ENCODE measurements at regions not wholly inside any gene's neighbourhood (a gene's known extent, or its start where the extent isn't known, plus 50 kb on each side); places are given as distances from the start of the nearest gene placed in this dataset.

GRCh38 chr6:95946906-95947305 is 68.9 kb upstream of the FUT9 start:
- peaks cover 0 to 4% of the 10 kb centered on the region in 2 donors for H3K9me3 Mint-ChIP-seq
- H3K4me1 Mint-ChIP-seq (ENCODE audit: low read depth in 2 of 2): no peaks in the 10 kb centered on the region
- DNase-seq (no peak), ATAC-seq (replicated peaks) (no peak)
- H3K27ac Mint-ChIP-seq: no peak overlapping the region
- H3K4me3 Mint-ChIP-seq: no peak overlapping the region
- H3K36me3 Mint-ChIP-seq (ENCODE audit: insufficient read depth): no peaks in the 10 kb centered on the region
- no peaks in the 10 kb centered on the region for H3K27me3 Mint-ChIP-seq

GRCh38 chr6:95948324-95948723 is 67.5 kb upstream of the FUT9 start:
- Mint-ChIP-seq H3K27ac (no peak overlapping the region), H3K4me3 (no peak overlapping the region), H3K36me3 (ENCODE audit: insufficient read depth) (no peaks in the 10 kb centered on the region), H3K9me3 (peaks cover 0 to 4% of the 10 kb centered on the region in 2 donors), H3K27me3 (no peaks in the 10 kb centered on the region), H3K4me1 (ENCODE audit: low read depth in 2 of 2) (no peaks in the 10 kb centered on the region)
- ATAC-seq (replicated peaks) (no peak), DNase-seq (no peak)

GRCh38 chr6:95949985-95950384 is 65.8 kb upstream of the FUT9 start:
- no peaks in the 10 kb centered on the region for H3K36me3 Mint-ChIP-seq (ENCODE audit: insufficient read depth)
- peaks cover 0 to 4% of the 10 kb centered on the region in 2 donors for H3K9me3 Mint-ChIP-seq
- no peak for DNase-seq
- no peaks in the 10 kb centered on the region for H3K27me3 Mint-ChIP-seq
- no peak overlapping the region for H3K27ac Mint-ChIP-seq
- H3K4me1 Mint-ChIP-seq (ENCODE audit: low read depth in 2 of 2): no peaks in the 10 kb centered on the region
- H3K4me3 Mint-ChIP-seq: no peak overlapping the region
- ATAC-seq (replicated peaks): no peak

DNA sequence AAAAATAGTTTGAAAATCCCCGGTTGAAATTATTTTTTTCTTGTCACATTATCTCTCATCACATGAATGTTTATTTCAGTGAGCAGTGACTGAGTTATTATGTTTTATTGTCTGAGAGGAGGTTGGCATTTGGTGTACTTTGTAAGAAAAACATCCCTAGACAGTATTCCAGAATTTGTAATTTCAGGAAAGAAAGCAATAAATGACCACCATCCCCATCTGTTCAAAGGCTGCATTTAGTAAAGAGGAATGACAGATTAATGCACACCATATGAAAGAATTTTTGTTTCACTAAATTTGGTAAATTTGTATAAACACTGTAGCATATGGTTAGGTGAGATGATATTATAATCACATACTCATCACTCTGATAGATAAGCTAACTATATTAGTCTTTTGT is 57.1 kb upstream of the FUT9 start:
- no peak for ATAC-seq (replicated peaks)
- Mint-ChIP-seq H3K4me1 (ENCODE audit: low read depth in 2 of 2) (no peaks in the 10 kb centered on the region), H3K27ac (no peak overlapping the region), H3K27me3 (no peaks in the 10 kb centered on the region), H3K9me3 (no peaks in the 10 kb centered on the region), H3K4me3 (no peak overlapping the region), H3K36me3 (ENCODE audit: insufficient read depth) (no peaks in the 10 kb centered on the region)
- no peak for DNase-seq

DNA sequence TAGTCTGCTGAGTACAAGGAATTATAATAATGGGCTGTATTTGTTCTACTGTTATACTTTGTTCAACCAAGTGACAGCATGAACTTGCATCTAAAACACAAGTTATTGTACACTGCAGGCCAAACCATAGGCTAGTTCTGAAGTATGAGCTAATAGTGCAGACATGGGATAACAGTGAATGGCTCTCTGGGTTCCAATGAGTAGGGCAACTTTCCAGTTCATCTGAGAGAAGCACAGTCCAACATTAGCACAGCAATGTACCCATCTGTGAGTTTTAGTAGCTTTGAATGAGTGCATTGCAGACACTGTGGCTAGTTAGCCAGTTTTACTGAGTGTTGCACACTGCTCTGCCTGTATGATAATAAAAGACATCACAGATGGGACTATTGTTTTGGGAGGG is 56.5 kb upstream of the FUT9 start:
- H3K4me3 Mint-ChIP-seq: no peak overlapping the region
- H3K36me3 Mint-ChIP-seq (ENCODE audit: insufficient read depth): no peaks in the 10 kb centered on the region
- no peaks in the 10 kb centered on the region for H3K9me3 Mint-ChIP-seq
- no peaks in the 10 kb centered on the region for H3K27me3 Mint-ChIP-seq
- no peaks in the 10 kb centered on the region for H3K4me1 Mint-ChIP-seq (ENCODE audit: low read depth in 2 of 2)
- no peak overlapping the region for H3K27ac Mint-ChIP-seq
- DNase-seq (no peak), ATAC-seq (replicated peaks) (no peak)
